ENCODE measurements at regions not wholly inside any gene's neighbourhood (a gene's known extent, or its start where the extent isn't known, plus 50 kb on each side); places are given as distances from the start of the nearest gene placed in this dataset.

- DNase-seq, result no peak
Observed at GRCh38 chr14:25134184-25134583, 84.2 kb upstream of the STXBP6 start.

GRCh38 chr14:25132732-25133422, 82.9 kb upstream of the STXBP6 start:
- peak; percentile 87 for DNase-seq

DNA sequence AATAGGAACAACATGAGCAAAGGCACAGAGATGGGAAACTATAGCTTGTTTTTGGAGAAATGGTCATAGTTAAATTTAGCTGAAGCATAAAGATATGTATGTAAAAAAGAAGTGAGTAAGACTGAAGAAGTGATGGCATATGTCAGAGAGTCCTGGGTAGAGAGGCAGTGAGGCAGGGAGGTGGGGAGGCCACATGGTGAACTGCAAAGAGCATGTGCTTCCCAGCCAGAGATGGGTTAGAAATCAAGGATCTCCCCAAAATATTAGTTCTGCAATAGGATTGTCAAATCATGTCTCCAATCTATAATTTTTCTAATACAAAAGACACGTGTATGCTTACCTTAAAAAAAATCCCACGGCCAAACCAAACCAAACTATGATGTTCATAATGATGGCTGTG, 82.1 kb upstream of the STXBP6 start:
- DNase-seq, result no peak

- DNase-seq, result no peak
Observed at GRCh38 chr14:25122843-25123242, 72.9 kb upstream of the STXBP6 start.

- DNase-seq, result peak; percentile 22
Observed at GRCh38 chr14:25122211-25122610, 72.3 kb upstream of the STXBP6 start.

- peak; percentile 58 for DNase-seq
Observed at GRCh38 chr14:25121337-25122129, 71.6 kb upstream of the STXBP6 start.

DNA sequence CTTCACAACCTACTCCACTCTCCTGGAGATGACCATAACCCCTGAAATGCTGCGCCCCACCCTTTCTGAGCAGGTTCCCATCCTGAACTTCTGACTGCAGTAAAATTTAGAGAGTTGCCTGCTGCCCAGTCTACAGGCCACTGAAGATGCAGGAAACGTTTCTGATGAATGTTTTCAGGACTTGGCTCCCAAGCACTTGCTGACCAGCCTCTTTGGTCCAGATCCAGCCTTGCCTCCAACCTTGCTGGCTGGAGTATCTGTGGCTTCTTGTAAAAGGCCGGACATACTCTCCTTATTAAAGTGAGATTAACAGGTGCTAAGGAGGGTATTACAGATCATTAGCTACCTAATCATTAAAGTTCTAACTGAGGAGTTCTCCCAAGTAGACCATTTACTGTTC, 70.3 kb upstream of the STXBP6 start:
- DNase-seq, result no peak

DNA sequence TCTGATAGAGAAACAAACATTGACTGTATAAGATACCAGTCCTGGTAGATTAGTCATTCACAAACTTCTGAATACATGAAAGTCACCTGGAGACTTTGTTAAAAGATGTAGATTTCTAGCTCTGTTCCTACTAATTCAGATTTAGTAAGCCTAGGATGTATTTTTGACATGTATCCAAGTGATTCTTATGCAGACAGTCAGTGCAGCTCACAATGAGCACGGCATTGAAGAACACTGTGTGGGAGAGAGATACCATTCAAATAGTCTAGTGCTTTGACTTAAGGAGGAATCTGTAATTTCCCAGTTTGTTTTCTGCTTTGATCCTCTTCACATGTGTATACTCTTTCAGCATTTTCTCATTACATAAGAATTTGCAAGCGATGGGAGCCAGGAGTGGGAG, 68.7 kb upstream of the STXBP6 start:
- no peak for DNase-seq

GRCh38 chr14:25117342-25117741, 67.4 kb upstream of the STXBP6 start:
- DNase-seq, result no peak

DNA sequence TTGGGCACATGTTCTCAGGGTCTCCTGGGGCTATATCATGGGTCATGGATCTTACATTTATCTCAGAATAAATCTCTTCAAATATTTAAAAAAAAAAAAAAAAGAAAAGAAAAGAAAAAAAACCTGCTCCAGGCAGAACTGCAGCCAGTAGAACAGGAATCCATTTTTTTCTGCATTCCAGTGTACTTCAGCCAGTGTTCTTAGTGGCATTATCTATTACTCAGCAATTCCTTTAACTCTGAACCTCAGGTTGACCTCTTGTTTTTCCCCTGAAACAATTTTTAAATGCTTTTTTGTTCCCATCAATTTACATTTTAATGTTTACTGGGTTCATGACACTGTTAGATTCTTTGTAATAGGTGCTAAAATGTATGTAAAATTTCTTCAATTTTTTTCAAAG, 66.7 kb upstream of the STXBP6 start:
- DNase-seq, result peak; percentile 39

DNA sequence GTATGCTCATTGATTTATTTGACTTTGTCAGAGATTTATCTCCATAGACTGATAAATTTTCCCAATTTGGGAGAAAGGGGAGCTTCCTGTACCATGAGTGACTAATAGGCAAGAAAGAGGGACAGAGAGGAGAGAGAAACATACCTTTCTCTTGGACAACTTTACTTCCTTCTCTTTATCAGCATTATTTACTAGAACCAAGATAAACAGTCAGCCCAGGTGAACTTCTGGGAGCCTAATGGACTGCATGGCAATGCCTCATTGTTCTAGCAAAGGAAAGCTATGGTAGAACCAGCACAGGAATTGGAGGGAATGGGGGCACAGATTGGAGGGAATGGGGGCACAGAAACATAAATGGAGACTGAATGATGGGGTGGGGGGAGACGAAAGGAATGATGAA, 63.4 kb upstream of the STXBP6 start:
- no peak for DNase-seq

- no peak for DNase-seq
Observed at GRCh38 chr14:25111061-25111601, 61.2 kb upstream of the STXBP6 start.

DNA sequence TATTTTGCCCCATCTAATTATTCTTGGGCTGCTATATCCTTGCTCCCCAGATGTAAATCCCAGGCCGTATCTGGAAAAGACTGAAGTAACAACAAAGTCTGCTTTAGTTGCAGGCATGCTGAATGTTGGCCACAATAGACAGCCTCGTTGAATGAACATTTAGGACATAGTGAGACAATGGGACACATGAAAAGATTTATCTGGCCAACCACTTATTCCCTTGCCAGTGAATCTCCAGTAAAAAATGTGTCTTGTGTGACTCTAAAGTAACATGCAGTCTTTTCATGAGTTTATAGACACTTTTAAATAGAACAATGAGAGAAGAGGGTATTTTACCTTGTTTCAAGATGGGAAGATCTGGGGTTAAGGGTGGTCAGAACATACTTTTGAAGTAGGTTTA, 60.2 kb upstream of the STXBP6 start:
- DNase-seq, result no peak

DNA sequence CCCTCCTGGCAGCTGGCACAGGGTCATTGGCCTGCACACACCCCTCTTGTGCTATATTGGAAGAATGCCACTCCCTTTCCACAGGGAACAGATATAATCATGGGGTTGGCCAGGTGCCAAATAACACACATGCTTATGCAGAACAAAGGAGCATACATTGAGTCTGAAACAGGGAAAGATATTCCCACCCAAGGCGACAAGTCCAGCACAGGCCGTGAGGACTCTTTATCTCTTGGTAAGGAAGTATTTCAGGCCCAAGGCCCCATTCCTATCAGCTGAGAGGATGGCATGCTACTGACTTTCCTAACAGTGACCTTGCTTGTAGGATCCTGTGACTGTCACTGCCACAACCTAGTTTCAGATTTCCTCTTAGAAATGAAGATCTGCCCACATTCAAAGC, 59.0 kb upstream of the STXBP6 start:
- DNase-seq, result peak; percentile 15

DNA sequence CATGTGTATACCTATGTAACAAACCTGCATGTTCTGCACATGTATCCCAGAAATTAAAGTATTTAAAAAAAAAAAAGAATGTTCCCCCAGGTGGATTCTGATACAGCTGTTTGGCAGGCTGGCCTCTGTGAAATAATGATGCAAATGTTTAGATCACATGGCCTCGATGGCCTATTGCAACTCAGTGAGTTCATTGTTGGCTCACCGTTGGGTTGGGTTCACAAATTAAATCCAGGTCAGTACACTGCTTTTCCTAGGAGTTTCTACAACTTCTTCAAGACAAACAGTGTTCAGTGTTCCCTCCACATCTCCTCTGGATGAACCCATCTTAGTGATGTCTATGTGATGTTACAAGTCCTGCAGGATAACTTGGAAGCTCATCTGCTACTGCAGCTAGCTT, 58.3 kb upstream of the STXBP6 start:
- DNase-seq, result no peak

GRCh38 chr14:25103820-25104219, 53.9 kb upstream of the STXBP6 start:
- DNase-seq, result no peak

- no peak for DNase-seq
Observed at GRCh38 chr14:25103271-25103670, 53.3 kb upstream of the STXBP6 start.

GRCh38 chr14:25102788-25103187, 52.8 kb upstream of the STXBP6 start:
- DNase-seq, result peak; percentile 74

- DNase-seq, result no peak
Observed at GRCh38 chr14:25101276-25101675, 51.3 kb upstream of the STXBP6 start.

All from DMS53 (cell line).